Neutrophil (primary cell): ENCODE measurements at regions not wholly inside any gene's neighbourhood (a gene's known extent, or its start where the extent isn't known, plus 50 kb on each side); places are given as distances from the start of the nearest gene placed in this dataset.

ENCODE experiments used
- H3K27ac ChIP-seq: fragments of 200-600 bp; sonication (generic); 2 replicates; pipeline ENCODE4 v1.5.1; 2016; ENCODE audit warnings: mild to moderate bottlenecking, moderate library complexity
- H3K27me3 ChIP-seq: fragments of 200-600 bp; sonication (generic); 2 replicates; pipeline ENCODE4 v1.6.0; 2016; ENCODE audit warnings: mild to moderate bottlenecking
- H3K36me3 ChIP-seq: fragments of 200-600 bp; sonication (generic); 2 replicates; pipeline ENCODE4 v1.5.1; 2017
- H3K4me1 ChIP-seq, 2 experiments: fragments of 200-600 bp in 1 of 2; sonication (generic) in 1 of 2; 1 replicate in 1 of 2; 2 replicates in 1 of 2; pipeline versions ENCODE4 v1.5.1 to v1.6.1; 2013 to 2016; ENCODE audit warnings: low read depth in 1 of 2, low read length in 1 of 2, mild to moderate bottlenecking in 1 of 2, moderate library complexity in 1 of 2; ENCODE audit not compliant: control insufficient read depth in 1 of 2, insufficient read depth in 1 of 2
- H3K4me3 ChIP-seq, 2 experiments: fragments of 200-600 bp in 1 of 2; sonication (generic) in 1 of 2; 1 replicate in 1 of 2; 2 replicates in 1 of 2; pipeline ENCODE4 v1.5.1; 2013 to 2016; ENCODE audit warnings: low read depth in 1 of 2, low read length in 1 of 2, mild to moderate bottlenecking in 1 of 2, moderate library complexity in 1 of 2
- H3K9me3 ChIP-seq: fragments of 200-600 bp; sonication (generic); 2 replicates; pipeline ENCODE4 v1.5.1; 2016
- CTCF ChIP-seq: fragments of 200-600 bp; sonication (generic); IDR thresholded peaks from 2 replicates; pipeline ENCODE4 v1.5.1; 2016; ENCODE audit warnings: antibody characterized with exemption

GRCh38 chr15:85878828-85879225 lies 84.1 kb upstream of the KLHL25 start:
- Histone ChIP-seq H3K9me3 (no peaks in the 10 kb centered on the region), H3K4me1 (no peaks in the 10 kb centered on the region), H3K27ac (no peak overlapping the region), H3K4me3 (no peak overlapping the region), H3K36me3 (no peaks in the 10 kb centered on the region), H3K27me3 (peaks cover 65% of the 10 kb centered on the region)
- no peak for TF ChIP-seq CTCF

- no peaks in the 10 kb centered on the region for H3K9me3 ChIP-seq
- no peak overlapping the region for H3K4me3 ChIP-seq
- H3K27ac ChIP-seq: no peak overlapping the region
- H3K27me3 ChIP-seq: peaks cover 69% of the 10 kb centered on the region
- H3K4me1 ChIP-seq: no peaks in the 10 kb centered on the region
- no peaks in the 10 kb centered on the region for H3K36me3 ChIP-seq
- no peak for TF ChIP-seq CTCF
These were observed 84.8 kb upstream of the KLHL25 start for GRCh38 chr15:85879334-85880163.

- Histone ChIP-seq H3K4me1 (no peaks in the 10 kb centered on the region), H3K27ac (no peak overlapping the region), H3K36me3 (no peaks in the 10 kb centered on the region), H3K9me3 (no peaks in the 10 kb centered on the region), H3K27me3 (peaks cover 65% of the 10 kb centered on the region), H3K4me3 (no peak overlapping the region)
- TF ChIP-seq CTCF: no peak
These were observed 85.9 kb upstream of the KLHL25 start for GRCh38 chr15:85880501-85881190.

- H3K27me3 ChIP-seq: peaks cover 26% of the 10 kb centered on the region
- no peaks in the 10 kb centered on the region for H3K36me3 ChIP-seq
- no peaks in the 10 kb centered on the region for H3K9me3 ChIP-seq
- TF ChIP-seq CTCF: no peak
- H3K4me1 ChIP-seq: no peaks in the 10 kb centered on the region
- H3K4me3 ChIP-seq: no peak overlapping the region
- H3K27ac ChIP-seq: no peak overlapping the region
These were observed 91.6 kb upstream of the KLHL25 start for GRCh38 chr15:85886309-85886811.

- no peaks in the 10 kb centered on the region for H3K4me1 ChIP-seq
- no peak overlapping the region for H3K27ac ChIP-seq
- no peak for TF ChIP-seq CTCF
These were observed 95.4 kb upstream of the KLHL25 start for GRCh38 chr15:85889956-85890619.

More at GRCh38 chr15:85889956-85890619, 95.4 kb upstream of the KLHL25 start:
- Histone ChIP-seq H3K27me3 (peaks cover 40% of the 10 kb centered on the region), H3K9me3 (no peaks in the 10 kb centered on the region), H3K36me3 (no peaks in the 10 kb centered on the region), H3K4me3 (no peak overlapping the region)
